ENCODE measurements at regions not wholly inside any gene's neighbourhood (a gene's known extent, or its start where the extent isn't known, plus 50 kb on each side); places are given as distances from the start of the nearest gene placed in this dataset.
"Not testable (repeated sequence)": the region's sequence is repeated elsewhere in the genome, so short reads cannot be mapped to it uniquely, and the experiment has no call there.

GRCh38 chr9:105004466-105005090 lies 76.6 kb upstream of the ABCA1 start:
- no peak for TF ChIP-seq CTCF (IDR thresholded peaks at IDR 0.05; ENCODE audit: unreplicated experiment)
- Mint-ChIP-seq H3K27me3 (no peaks in the 10 kb centered on the region), H3K27ac (no peak overlapping the region), H3K4me1 (ENCODE audit: low read depth) (peaks cover 7% of the 10 kb centered on the region), H3K36me3 (ENCODE audit: insufficient read depth) (no peaks in the 10 kb centered on the region), H3K4me3 (ENCODE audit: low read depth) (no peak overlapping the region), H3K9me3 (ENCODE audit: low read depth) (no peaks in the 10 kb centered on the region)
- DNase-seq (ENCODE audit: low spot score, unreplicated experiment) = no peak

DNA sequence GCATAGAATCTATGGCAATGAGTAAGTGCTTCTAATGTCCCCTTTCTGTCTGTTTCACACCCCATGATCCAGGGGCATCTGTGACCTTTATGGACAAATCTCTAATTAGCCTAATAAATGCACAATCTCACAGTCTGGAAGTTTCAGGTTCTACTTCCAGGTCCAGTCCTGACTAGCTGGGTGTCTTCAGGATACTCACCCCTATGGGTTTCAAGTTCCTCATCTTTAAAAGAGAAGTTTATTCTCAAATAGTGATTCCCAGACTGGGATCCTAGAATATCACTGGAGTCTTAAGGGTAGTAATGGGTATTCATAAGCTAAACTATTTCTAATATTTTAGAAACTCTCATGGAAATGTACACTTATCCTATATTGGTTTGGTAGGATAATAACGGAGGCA lies 77.2 kb upstream of the ABCA1 start:
- Mint-ChIP-seq H3K27me3 (no peaks in the 10 kb centered on the region), H3K4me1 (ENCODE audit: low read depth) (peaks cover 3% of the 10 kb centered on the region), H3K9me3 (ENCODE audit: low read depth) (no peaks in the 10 kb centered on the region), H3K4me3 (ENCODE audit: low read depth) (no peak overlapping the region), H3K36me3 (ENCODE audit: insufficient read depth) (no peaks in the 10 kb centered on the region), H3K27ac (no peak overlapping the region)
- TF ChIP-seq CTCF (IDR thresholded peaks at IDR 0.05; ENCODE audit: unreplicated experiment) = no peak
- no peak for DNase-seq (ENCODE audit: low spot score, unreplicated experiment)

DNA sequence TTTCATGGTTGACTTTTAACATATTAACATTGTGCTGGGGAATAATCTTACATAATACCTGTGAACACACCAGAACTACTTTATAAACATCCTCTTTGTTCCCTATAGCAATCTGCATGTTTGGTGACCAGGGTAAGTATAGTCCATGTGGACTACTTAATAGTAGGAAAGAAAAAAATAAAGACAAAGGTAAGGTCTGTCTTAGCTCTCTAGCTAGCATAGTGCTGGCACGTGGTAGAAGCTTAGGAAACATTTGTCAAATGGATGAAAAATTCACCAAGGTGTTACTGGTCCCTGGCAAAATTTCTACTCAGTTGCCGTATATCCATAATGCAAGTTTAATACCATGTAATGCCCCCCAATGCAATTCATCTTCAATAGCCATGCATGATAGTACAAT lies 78.6 kb upstream of the ABCA1 start:
- H3K4me1 Mint-ChIP-seq (ENCODE audit: low read depth) = peaks cover 3% of the 10 kb centered on the region
- H3K9me3 Mint-ChIP-seq (ENCODE audit: low read depth) = no peaks in the 10 kb centered on the region
- TF ChIP-seq CTCF (IDR thresholded peaks at IDR 0.05; ENCODE audit: unreplicated experiment) = no peak
- H3K27ac Mint-ChIP-seq = no peak overlapping the region
- DNase-seq (ENCODE audit: low spot score, unreplicated experiment) = no peak
- H3K27me3 Mint-ChIP-seq = no peaks in the 10 kb centered on the region
- no peak overlapping the region for H3K4me3 Mint-ChIP-seq (ENCODE audit: low read depth)
- no peaks in the 10 kb centered on the region for H3K36me3 Mint-ChIP-seq (ENCODE audit: insufficient read depth)

DNA sequence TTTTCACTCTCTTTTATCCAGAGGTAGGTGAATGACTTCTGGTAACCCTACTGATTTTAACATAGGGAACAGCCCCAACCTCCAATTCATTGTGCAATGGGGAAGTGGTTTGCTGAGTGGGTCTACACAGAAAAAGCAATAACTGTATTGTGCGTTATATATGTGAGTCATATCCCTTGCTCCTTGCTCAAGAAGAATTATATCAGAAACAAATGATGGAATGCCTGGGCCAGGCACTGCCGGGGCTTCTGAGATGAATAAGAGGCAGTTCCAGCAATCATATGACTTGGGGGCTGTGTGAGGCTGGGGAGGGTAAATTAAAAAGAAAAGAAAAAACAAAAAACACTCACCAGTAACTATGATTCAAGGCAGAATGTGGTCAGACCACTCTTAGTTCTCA lies 79.2 kb upstream of the ABCA1 start:
- Mint-ChIP-seq H3K4me3 (ENCODE audit: low read depth) (no peak overlapping the region), H3K9me3 (ENCODE audit: low read depth) (no peaks in the 10 kb centered on the region), H3K36me3 (ENCODE audit: insufficient read depth) (no peaks in the 10 kb centered on the region), H3K4me1 (ENCODE audit: low read depth) (peaks cover 3% of the 10 kb centered on the region), H3K27me3 (no peaks in the 10 kb centered on the region), H3K27ac (no peak overlapping the region)
- no peak for DNase-seq (ENCODE audit: low spot score, unreplicated experiment)
- no peak for TF ChIP-seq CTCF (IDR thresholded peaks at IDR 0.05; ENCODE audit: unreplicated experiment)

DNA sequence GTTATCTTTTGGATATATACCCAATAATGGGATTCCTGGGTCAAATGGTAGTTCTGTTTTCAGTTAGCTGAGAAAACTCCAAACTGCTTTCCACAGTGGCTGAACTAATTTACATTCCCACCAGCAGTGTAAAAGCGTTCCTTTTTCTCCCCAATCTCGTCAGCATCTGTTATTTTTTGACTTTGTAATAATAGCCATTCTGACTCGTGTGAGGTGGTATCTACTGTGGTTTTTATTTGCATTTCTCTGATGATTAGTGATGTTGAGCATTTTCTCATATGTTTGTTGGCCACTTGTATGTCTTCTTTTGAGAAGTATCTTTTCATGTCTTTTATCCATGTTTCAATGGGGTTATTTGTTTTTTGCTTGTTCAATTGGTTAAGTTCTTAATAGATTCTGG lies 82.1 kb upstream of the ABCA1 start:
- not testable (repeated sequence) for H3K27me3 Mint-ChIP-seq; H3K9me3 Mint-ChIP-seq (ENCODE audit: low read depth); H3K4me3 Mint-ChIP-seq (ENCODE audit: low read depth); H3K4me1 Mint-ChIP-seq (ENCODE audit: low read depth); DNase-seq (ENCODE audit: low spot score, unreplicated experiment); H3K36me3 Mint-ChIP-seq (ENCODE audit: insufficient read depth); H3K27ac Mint-ChIP-seq

GRCh38 chr9:105021917-105022316 lies 94.0 kb upstream of the ABCA1 start:
- H3K27me3 Mint-ChIP-seq = peaks cover 3% of the 10 kb centered on the region
- no peak for TF ChIP-seq CTCF (IDR thresholded peaks at IDR 0.05; ENCODE audit: unreplicated experiment)
- H3K36me3 Mint-ChIP-seq (ENCODE audit: insufficient read depth) = no peaks in the 10 kb centered on the region
- H3K4me1 Mint-ChIP-seq (ENCODE audit: low read depth) = no peaks in the 10 kb centered on the region
- no peaks in the 10 kb centered on the region for H3K9me3 Mint-ChIP-seq (ENCODE audit: low read depth)
- H3K27ac Mint-ChIP-seq = no peak overlapping the region
- DNase-seq (ENCODE audit: low spot score, unreplicated experiment) = no peak
- no peak overlapping the region for H3K4me3 Mint-ChIP-seq (ENCODE audit: low read depth)

- not testable (repeated sequence) for H3K9me3 Mint-ChIP-seq (ENCODE audit: low read depth); DNase-seq (ENCODE audit: low spot score, unreplicated experiment); H3K4me3 Mint-ChIP-seq (ENCODE audit: low read depth); H3K27ac Mint-ChIP-seq; H3K36me3 Mint-ChIP-seq (ENCODE audit: insufficient read depth); H3K4me1 Mint-ChIP-seq (ENCODE audit: low read depth); H3K27me3 Mint-ChIP-seq
These were observed 94.6 kb upstream of the ABCA1 start for GRCh38 chr9:105022545-105022944.
